Activated T-helper 1 cell treated with anti-CD3 and anti-CD28 coated beads, Interleukin-2, amount 50 U/mL, for 16 hours (primary cell): ENCODE measurements at regions not wholly inside any gene's neighbourhood (a gene's known extent, or its start where the extent isn't known, plus 50 kb on each side); places are given as distances from the start of the nearest gene placed in this dataset.
"Not testable (repeated sequence)": the region's sequence is repeated elsewhere in the genome, so short reads cannot be mapped to it uniquely, and the experiment has no call there.

Experiments
- DNase-seq, 2 donors: peaks; one replicate each; pipeline ENCODE4 v3.0.0-alpha.2; 2020; ENCODE audit warnings: low read depth in 1 of 2, low spot score in 1 of 2

DNA sequence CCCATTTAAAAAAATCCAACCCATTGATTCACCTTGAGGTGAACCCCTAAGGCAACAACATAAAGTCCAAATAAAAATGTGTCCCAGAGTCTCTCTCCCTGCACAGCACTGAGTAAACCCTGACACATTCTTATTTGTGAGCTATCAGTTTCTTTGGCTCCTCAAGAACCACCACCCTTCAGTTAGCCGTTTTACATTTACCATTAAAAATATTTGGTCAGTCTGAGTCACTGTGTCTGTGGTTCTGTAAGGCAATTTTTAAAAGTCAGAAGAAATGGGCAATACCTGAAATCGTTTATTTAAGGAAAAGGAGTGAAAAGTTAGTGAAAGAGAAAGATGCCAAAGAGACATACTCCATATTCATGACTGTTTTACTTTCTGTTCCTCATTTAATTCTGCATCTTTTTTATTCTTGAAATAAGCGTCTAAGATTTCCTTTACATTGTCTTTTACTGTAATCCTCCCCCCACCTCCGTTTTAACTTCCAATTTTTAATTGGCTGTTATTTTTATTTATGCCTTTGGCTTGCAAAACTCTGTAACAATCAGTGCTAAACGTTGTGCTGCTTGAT is 91.7 kb upstream of the IVNS1ABP start:
- DNase-seq = no peak

DNA sequence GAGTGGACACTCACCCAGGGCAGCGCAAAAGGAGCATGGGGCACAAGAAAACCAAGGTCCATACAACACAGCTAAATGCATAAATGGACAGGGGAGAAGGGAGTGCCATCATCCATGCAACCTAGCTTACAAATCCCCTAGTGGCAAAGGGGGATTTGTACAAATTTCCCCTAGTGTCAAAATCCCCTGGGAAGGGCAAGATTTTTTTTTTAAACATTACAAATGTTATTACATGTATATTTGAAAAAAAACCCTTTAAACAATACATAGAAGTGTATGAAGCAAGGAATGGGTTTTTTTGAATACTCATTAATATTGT is 89.6 kb upstream of the IVNS1ABP start:
- DNase-seq = no peak

DNA sequence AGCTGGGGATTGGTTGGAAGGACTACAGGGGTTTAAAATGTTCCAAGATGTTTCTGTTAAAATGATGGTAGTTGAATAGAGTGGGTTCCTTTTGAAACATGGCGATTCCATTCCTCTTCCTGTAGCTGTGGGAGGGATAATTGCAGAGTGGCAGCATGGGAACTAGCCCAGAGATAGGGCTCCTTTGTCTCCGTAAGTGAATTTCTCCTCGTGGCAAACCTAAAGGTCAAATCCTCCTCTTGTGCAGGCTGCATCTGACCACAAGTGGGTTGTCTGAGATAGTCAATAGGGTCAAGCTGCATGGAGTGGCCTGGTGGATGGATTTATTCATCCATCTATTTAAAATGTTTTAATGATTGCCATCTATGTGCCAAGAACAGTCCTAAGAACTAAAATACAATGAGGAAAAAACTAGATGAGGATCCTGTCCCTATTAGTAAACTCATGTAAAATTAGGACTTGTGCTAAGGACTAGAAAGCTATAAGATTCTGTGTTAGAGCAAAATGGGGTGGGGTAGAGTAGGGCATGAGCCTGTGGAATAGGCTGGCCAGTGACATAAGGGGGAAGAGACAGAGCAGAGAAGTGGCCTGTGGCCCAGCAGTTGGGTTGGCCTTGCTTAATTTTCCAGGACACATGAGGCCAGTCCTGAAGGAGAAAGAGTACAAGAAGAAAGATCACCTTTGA is 89.1 kb upstream of the IVNS1ABP start:
- DNase-seq = no peak

DNA sequence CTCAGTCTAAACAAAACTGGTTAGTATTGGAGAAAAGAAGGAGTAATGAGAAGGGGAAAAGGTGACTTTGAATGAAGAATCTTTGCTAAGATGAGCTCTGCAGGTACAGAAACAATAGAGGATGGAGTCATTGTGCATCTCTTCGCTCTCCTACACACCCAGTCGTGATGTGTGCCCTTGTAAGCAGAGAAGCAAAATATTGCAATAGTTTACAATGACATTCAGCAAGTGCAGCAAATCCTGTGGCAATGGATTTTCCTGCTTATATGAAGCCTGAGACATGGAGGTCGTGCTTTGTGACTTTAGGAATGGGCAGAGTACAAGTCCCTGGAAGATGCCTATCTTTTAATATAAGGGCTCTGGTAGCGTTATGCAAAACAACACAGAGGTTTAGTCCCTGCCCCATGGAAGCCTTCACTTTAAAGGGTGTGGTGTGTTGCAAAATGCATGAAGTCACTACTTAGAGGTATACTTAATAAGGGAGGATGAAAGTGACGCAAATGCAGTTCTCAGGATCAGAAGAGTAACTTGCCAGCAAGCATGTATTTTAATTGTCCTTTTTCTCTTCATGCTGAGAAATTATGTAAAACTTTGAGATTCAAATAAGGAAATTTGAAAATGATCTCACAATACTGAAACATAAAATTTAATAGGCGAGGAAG is 88.0 kb upstream of the IVNS1ABP start:
- no peak for DNase-seq

DNA sequence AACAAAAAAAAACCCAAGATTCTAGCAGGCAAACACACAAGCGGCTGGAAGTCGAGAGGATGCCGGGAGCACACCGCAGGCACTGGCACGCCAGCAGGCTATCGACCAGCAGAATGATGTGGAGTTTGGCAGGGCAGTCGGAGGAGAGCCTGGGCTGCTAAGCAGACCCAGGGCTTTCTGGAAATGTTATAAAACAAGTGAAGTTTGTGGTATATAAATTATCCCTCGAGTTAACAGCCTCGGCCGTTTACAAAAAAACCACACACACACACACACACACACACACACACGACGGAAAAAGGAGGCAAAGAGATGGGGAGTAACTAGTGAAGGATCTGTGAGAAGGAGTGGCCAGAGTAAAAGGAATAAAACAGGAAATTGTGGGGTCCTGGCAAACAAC is 87.2 kb upstream of the IVNS1ABP start:
- DNase-seq = no peak

DNA sequence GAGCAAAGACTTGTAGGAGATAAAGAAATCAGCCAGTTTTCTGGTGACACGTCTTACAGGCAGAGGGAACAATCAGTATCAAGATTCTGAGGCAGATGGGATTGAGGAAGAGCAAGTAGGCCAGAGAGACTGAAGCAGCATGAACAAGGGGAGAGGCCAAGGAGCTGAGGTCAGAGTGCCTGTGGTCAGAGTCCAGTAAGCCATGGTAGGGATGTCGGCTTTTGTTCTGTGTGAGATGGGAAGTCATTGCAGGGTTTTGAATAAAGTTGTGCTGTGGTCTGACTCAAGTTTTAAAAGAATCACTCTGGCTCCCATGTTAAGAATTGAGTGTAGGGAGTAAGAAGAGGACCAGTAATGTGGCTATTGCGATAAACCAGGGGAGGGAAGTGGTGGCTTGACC is 85.9 kb upstream of the IVNS1ABP start:
- no peak for DNase-seq

DNA sequence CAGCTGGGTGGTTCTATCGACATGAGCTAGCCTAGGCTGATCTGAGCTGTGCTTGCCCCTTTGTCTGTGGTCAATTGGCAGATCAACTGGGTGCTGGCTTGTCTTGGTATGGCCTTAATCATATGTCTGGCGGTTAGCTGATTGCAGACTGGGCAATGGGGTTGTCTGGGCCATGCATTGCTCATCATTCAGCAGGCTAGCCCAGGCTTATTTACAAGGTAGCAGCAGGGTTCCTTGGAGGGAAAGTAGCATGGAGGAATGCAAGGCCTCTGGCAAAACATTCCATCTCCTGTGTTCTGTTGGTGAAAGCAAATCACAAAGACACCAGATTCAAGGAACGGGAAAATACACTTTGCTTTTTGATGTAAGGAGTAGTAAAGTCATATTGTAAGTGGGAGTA is 84.0 kb upstream of the IVNS1ABP start:
- DNase-seq = no peak

DNA sequence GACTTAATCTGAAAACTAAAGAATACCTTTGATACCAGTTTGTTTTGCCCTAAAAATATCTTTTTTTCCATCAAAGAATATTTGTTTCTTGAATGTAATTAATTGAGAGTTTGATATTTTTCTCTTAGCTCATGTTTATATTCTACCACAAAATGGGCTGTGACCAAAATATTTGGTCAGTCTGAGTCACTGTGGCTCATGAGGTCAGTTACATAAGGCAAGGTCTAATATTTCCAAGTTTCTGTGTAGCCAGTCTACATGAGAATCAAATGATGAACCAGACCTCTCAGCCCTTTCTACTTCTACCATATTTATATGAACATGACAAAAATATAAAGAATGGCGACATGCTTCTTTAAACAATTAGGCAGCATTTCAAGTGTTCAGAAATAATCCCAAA is 83.0 kb upstream of the IVNS1ABP start:
- DNase-seq = no peak

DNA sequence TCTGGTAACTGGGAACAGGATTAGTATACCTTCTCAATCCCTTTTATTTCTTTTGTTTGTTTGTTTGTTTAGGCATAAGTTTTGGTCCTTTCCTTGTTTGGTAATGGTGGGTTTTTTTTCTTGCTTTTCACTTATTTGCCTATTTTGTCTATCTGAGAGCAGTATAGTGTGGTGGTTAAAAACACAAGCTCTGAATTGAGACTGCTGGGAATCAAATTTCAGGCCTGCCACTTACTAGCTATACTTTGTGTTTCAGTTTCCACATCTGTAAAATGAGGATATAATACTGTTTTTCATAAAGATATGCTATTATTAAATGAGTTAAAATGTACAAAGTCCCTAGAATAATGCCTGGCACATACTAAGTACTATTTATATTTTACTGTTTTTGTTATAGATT is 81.6 kb upstream of the IVNS1ABP start:
- no peak for DNase-seq

DNA sequence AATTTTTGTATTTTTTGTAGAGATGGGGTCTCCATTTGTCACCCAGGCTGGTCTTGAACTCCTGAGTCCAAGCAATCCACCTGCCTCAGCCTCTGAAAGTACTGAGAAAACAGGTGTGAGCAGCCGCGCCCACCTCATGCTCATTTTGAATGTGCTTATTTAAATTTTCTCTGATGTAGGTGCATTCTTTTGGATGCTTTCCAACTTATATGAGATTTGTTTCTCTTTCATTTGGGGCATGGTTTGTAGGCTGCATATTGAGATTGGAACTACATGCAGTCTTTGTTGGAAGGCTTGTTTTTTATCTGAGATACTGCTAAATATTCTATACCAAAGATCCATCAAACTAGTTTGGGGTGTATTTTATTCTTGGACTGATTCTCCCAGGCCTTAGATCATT is 81.0 kb upstream of the IVNS1ABP start:
- DNase-seq = no peak

DNA sequence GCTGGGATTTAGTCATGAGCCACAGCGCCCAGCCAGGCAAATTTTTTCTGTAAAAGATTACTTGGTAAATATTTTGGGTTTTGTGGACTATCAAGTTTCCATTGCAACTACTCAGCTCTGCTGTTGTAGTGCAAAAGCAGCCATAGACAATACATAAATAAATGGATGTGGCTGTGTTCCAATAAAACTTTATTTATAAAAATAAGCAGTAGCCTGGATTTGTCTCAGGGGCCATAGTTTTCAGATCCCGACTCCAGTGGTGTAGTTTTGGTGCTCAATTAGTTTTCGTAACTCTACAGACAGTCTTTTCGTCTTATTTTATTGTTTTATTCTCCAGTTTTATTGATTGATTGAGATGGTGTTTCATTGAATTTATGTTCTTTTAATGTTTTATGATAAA is 80.1 kb upstream of the IVNS1ABP start:
- DNase-seq = no peak

DNA sequence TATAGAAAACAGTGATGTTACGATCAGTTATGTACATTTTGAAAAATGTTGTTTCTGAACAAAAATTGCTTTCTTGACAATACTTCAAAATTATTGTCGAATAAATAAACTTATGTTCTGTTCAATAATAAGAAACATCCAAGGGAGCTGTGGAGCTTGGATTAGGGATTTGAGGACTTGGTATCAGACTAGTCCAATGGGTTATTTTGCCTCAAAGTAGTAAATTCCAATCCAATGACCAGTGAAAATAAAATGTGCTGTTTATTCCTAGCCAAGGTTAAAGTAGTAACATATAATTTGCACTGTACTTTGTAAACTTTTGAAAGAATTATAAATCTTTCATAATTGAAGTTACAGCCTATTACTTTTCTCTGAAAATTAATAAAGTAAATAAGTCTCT is 79.1 kb upstream of the IVNS1ABP start:
- no peak for DNase-seq

DNA sequence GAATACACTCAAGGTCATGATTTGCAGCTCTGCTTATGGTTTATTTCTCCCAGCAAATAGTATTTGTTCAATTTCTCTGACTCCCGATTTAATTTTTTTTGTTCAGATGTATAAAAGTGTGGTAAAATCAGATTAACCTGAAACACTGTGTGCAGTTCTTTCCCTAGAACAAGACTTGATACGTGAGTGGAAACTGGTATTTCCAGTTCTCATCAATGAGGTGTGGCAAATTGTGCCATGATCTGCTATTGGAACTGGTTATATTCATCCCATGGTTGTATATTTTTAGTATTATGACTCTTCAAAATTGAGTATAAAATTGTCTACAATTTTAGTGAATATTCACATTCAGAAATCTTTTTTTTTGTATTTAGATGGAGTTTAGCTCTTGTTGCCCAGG is 76.8 kb upstream of the IVNS1ABP start:
- no peak for DNase-seq

DNA sequence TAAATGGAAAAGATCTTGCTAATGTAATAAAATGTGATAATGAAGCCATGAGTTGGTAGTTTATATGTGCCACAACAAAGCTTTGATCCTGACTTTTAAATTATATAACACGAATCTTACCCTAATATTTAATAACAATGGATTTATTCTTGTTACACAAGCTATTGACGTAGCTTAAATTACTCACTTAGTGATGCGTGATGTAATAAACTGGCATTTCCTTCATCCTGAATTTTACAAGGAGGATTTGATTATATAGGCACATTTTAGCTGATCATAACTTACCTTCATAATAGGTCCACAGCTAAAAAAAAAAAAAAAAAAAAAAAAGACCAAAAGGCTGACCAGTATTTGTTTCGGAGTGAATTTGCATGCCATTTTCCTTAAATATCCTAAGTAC is 76.2 kb upstream of the IVNS1ABP start:
- DNase-seq = no peak

DNA sequence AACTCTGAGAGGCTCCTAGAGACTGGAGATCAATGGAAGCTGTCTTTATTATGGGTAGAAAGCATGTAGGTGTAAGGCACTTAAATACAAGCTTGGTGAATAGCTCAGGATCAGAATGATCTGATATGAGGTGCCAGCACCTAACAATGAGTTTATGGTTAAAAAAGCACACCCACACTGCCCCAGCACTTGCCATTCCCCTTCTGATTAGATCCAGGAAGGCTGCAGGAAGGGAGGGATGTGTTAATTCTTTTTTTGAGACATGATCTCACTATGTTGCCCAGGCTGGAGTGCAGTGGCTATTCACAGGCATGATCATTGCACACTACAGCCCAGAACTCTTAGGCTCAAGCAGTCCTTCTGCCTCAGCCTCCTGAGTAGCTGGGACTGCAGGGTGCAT is 71.8 kb upstream of the IVNS1ABP start:
- no peak for DNase-seq

DNA sequence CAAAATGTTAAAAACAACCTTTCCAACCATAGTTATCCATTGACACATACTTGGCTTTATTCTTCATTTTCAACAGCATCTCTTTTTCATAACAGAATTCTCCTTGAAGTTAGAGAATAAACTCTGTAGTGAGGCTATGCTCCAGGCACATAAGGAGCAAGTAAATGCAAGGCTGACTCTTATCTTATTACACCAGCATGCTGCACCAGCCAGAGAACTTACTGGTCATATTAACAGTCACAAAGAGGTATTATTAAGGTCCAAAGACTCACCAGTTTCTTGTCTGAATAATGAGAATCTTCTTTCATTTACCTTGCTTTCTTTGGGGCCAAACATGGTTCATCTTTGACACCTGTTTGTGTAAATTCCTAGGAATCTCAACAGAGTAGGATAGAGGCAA is 71.3 kb upstream of the IVNS1ABP start:
- no peak for DNase-seq

DNA sequence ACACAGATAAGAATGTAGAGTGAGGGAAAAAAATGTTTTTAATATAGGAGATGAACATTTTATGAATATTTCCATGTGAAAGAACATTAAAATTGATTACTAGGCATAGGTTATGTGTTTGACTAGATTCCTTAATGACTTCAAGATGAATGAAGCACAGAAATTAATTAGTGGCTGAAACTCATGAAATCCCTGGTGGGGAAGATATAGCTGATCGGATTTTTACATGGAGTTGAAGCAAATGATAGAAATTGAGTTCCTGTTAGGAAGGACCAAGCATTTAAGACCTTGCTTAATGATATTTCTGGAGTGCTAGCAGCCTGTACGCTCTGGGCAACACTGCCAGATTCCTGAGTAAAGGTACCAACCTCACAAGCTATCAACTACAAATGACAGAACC is 68.9 kb upstream of the IVNS1ABP start:
- DNase-seq = no peak

DNA sequence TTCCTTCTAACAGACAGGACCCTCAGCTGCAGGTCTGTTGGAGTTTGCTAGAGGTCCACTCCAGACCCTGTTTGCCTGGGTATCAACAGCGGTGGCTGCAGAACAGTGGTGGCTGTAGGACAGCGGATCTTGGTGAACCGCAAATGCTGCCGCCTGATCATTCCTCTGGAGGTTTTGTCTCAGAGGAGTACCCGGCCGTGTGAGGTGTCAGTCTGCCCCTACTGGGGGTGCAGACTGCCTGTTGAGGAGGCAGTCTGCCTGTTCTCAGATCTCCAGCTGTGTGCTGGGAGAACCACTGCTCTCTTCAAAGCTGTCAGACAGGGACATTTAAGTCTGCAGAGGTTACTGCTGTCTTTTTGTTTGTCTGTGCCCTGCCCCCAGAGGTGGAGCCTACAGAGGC is 66.8 kb upstream of the IVNS1ABP start:
- not testable (repeated sequence) for DNase-seq

DNA sequence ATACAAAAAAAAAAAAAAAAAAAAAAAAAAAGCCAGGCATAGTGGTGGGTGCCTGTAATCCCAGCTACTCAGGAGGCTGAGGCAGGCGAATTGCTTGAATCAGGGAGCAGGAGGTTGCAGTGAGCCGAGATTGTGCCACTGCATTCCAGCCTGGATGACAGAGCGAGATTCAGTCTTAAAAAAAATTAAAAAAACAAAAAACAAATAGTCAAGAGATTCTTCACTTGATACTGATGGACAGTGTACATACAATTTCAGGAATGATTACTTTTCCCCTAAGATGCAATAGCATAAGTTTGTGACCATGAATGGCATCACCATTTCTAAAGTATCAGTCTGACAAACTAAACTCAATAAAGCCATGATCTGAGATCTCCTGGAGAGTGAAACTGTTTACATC is 60.8 kb upstream of the IVNS1ABP start:
- no peak for DNase-seq

DNA sequence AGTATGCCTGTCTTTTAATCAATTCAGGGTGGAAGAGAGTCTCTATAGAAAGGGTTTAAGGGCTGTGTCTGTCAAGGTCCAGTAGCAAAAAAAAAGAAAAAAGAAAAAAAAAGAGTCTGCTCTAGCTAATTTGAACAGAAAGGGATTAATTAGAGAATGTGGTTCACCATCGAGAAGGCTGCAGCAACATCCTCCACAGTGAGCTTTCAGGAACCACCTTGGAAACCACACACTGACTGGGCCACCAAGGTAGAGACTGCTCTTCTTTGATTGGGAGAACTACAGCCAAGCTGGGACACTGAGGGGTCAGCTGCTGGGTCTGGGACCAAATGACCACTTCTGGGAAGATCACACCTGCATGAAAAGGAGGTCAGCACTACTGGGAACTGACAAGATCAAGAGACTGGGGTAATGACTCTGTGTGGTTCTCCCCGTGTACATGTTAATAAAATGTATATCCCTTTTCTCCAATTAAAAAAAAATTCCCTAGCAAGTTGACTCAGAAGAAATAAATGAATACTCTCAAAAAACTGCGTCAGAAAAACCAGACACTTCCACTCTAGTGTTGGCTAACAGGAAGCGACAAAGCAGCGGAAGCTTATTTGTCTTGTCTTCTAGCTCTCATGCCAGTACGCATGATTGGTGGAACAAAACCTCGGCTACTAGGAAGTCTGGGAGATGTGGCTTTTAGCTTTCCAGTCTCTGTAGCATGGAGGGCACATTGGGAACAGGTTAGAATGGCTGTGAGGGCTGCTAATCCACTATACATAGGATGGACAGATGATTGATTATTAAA is 60.0 kb upstream of the IVNS1ABP start:
- DNase-seq = no peak

DNA sequence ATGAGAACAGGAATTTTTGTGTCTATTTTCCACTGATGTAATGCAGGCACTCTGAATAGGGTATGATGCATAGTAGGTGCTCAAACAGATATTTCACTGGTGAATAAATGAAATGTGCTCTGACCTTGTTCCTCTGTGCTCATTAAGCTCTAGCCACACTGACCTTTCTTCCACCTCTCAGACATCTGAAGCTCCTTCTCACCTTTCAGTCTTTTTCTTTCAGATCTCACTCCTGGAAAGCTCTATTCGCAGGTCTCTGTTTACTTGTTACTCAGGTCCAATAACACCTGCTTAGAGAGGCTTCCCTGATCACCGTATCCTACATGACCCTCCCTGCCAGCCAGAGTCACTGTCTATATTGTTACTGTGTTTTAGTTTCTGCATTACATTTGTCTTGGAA is 59.2 kb upstream of the IVNS1ABP start:
- DNase-seq = no peak

DNA sequence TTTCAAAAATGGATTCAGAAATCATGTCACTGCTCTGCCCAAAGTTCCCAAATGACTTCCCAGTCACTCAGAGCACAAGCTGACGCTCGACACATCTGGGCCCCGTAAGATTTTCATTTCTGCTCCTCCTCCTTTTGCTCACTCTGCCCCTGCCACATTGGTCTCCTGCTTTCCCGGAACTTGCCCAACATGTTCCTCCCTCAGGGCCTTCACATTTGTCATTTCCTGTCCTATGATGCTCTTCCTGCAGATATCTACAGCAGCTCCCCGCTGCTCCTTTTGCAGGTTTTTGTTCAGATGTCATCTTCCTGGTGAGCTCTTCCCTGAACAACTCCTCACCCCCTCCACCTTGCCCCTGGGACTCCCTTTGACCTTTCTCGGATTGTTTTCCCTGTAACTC is 58.5 kb upstream of the IVNS1ABP start:
- no peak for DNase-seq
